GM18519 (cell line): ENCODE measurements at regions not wholly inside any gene's neighbourhood (a gene's known extent, or its start where the extent isn't known, plus 50 kb on each side); places are given as distances from the start of the nearest gene placed in this dataset.
A peak's percentile ranks its signal among the peaks of the same experiment; 100 is the strongest.
"Not testable (repeated sequence)": the region's sequence is repeated elsewhere in the genome, so short reads cannot be mapped to it uniquely, and the experiment has no call there.

Source experiments
- ATAC-seq: cut with Tn5 transposase; IDR thresholded peaks from one replicate; pipeline ENCODE4 v1.9.1; 2021; ENCODE audit warnings: mild to moderate bottlenecking, moderate library complexity; ENCODE audit not compliant: unreplicated experiment, low FRiP score

GRCh38 chr10:111556666-111557065, 479.8 kb downstream of the ADRA2A start:
- ATAC-seq = no peak

- ATAC-seq = no peak
Observed at GRCh38 chr10:111558211-111558610, 481.4 kb downstream of the ADRA2A start.

GRCh38 chr10:111560027-111560426, 483.2 kb downstream of the ADRA2A start:
- ATAC-seq = no peak

GRCh38 chr10:111561124-111561523, 484.3 kb downstream of the ADRA2A start:
- ATAC-seq = no peak

DNA sequence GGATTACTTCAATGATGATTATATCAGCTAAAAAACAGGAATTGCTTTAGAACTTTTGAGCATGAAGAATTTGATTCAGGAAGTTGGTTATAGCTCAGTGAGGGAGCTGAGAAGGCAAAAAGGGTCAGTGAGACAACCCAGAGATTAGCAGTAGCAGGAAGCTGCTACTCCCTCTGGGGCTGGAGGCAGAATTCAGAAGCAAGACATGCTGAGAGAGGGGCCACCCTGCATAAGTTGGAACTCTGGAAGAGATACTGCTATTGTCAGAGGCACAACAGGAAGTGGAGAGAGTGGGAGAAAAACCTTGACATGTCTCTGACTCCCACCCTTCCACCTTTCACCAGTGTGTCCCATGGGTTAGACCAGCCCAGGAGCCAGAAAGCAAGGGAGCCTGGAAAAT, 488.7 kb downstream of the ADRA2A start:
- no peak for ATAC-seq

DNA sequence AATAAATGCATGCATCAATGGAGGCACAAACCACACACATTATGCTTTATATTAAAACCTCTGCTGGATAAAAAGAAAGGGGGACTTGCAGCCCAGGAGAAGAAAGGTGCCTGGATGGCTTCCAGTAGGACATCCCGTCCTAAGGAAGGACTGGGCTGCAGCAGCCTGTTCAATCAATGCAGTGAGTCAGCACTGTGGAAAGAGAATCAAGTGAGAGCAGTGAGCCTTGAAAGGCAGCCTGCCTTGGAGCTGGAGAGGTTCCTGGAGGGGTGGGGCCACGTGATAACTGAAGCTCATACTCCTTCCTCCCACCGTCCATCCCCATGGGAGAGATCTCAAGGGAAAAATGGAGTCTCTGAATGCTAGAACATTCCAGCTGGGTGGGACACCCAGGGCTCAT, 501.2 kb downstream of the ADRA2A start:
- ATAC-seq = no peak

GRCh38 chr10:111579473-111579872, 502.6 kb downstream of the ADRA2A start:
- no peak for ATAC-seq

- ATAC-seq = no peak
Observed at GRCh38 chr10:111590703-111591102, 513.9 kb downstream of the ADRA2A start.

DNA sequence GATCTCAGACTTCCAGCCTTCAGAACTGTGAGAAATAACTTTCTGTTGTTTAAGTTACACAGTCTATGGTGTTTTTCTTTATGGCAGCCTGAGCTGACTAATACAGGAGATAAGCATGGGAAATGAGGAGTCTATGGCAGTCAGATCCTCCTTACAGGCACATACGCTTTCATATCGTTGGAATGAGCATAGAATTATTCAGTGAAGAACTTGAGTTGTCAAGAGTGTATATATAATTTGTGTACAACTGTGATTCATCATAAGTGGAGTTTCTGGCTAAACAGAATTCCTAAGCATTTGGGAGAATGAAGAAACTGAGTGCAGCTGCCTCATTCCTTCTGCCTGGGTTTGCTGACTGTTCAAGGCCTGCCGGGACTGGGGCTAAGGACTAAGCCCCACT, 516.7 kb downstream of the ADRA2A start:
- no peak for ATAC-seq

DNA sequence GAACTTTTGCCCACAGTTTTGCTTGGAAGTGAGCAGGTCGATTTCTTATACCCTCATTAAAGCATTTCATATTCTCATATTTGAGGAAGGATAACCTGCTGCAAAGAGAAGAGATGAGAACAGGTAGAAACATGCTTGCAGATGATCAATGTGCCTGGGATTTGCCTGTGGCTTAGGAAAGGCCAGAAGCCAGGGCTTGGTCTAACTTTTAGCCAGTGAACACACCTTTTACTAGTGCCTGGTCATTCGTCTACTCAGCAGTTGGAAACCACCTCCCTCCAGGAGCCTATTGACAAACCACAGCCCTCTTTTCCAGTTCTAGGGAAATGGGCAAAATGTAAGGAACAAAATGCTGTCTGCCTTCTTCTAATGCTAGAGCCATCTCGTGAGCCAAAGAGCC, 518.3 kb downstream of the ADRA2A start:
- ATAC-seq = no peak

- peak; percentile 97 for ATAC-seq
Observed at GRCh38 chr10:111598433-111599059, 521.7 kb downstream of the ADRA2A start.

DNA sequence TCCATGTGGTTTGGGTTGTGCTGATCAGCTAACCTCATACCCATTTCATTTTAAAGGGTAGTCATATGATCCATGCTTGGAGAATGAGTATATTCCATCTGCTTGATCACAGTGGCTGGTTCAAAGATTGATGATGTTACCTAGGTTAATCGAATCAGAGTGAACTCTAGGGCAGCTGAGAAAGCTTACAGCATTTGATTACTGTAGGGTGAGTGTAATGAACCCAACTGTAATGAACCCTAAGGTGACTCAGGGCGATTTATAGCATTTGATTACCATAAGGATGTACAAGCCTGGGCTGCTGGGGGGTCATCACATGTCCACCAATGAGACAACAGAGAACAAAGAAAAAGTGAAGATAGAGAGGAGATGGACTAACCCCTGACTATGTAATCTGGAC, 523.1 kb downstream of the ADRA2A start:
- ATAC-seq = no peak

GRCh38 chr10:111600772-111601171, 523.9 kb downstream of the ADRA2A start:
- no peak for ATAC-seq

GRCh38 chr10:111612273-111612672, 535.4 kb downstream of the ADRA2A start:
- no peak for ATAC-seq

- no peak for ATAC-seq
Observed at GRCh38 chr10:111634191-111634590, 549.4 kb downstream of the GPAM start.

DNA sequence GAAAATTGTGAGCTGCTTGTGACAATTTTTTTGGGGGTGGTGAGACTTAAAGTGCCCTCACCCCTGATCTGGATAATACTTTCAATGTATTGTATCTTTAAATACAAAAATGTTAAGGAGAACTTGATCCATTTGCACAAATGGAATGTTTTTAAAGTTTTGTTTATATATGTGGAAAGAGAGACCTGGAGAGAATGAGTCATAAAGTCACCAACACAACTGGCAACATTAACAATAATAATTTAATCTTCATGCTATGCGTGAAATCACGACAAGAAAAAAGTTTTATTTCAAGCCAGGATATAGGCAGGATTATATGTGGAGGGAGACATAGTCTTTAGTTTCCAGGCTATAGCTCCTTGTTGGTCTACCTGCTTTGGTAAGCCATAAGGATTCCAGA, 537.5 kb downstream of the GPAM start:
- no peak for ATAC-seq

- no peak for ATAC-seq
Observed at GRCh38 chr10:111648046-111648445, 535.5 kb downstream of the GPAM start.

DNA sequence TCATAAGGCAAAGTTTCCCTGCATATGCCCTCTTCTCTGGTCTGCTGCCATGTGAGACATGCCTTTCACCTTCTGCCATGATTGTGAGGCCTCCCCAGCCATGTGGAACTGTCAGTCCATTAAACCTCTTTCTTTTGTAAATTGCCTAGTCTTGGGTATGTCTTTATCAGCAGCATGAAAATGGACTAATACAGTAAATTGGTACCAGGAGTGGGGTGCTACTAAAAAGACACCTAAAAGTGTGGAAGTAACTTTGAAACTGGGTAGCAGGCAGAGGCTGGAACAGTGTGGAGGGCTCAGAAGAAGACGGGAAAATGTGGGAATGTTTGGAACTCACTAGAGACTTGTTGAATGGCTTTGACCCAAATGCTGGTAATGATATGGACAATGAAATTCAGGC, 534.5 kb downstream of the GPAM start:
- ATAC-seq = not testable (repeated sequence)

GRCh38 chr10:111650088-111650487, 533.5 kb downstream of the GPAM start:
- no peak for ATAC-seq

GRCh38 chr10:111656066-111656465, 527.5 kb downstream of the GPAM start:
- ATAC-seq = no peak

- ATAC-seq = no peak
Observed at GRCh38 chr10:111677759-111678158, 505.8 kb downstream of the GPAM start.

DNA sequence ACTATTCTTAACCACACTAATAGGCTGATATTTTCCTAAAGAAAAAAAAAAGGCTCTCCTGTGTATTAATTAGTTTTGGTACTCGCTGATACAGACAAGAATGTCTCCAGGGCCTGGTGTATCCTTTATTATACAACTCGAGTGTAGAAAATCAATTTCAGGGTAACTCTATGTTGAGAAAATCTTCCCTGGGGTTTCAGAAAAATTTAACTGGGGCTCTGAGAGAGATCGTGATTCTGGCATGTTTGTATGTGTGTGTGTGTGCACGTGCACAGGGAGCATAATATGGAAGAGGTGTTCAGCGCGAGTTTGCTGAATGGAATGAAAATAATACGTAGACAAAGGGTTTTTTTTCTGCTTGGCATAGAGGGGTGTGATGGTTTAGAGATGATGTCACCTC, 496.8 kb downstream of the GPAM start:
- ATAC-seq = no peak

GRCh38 chr10:111698711-111699110, 484.9 kb downstream of the GPAM start:
- no peak for ATAC-seq
